ENCODE measurements at regions not wholly inside any gene's neighbourhood (a gene's known extent, or its start where the extent isn't known, plus 50 kb on each side); places are given as distances from the start of the nearest gene placed in this dataset.

DNA sequence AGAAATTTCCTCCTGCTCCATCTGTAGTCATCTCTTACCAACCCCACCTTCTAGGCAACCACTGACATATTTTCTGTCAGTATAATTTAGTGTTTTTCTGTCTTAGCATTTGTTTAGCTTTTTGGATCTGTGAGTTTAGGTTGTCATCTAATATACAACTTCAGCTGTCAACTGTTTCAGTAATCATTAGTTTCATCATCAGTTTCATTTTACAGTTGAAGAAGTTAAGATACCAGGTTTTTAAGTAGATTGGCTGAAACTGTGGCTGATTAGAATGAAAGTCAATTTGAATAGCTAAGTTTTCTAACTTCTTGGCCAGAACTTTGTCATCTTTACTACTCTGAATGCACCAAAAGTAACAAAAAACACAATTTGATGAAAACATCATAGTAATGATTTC lies 1957.3 kb downstream of the NCAM2 start:
- TF ChIP-seq, protein P1, sequence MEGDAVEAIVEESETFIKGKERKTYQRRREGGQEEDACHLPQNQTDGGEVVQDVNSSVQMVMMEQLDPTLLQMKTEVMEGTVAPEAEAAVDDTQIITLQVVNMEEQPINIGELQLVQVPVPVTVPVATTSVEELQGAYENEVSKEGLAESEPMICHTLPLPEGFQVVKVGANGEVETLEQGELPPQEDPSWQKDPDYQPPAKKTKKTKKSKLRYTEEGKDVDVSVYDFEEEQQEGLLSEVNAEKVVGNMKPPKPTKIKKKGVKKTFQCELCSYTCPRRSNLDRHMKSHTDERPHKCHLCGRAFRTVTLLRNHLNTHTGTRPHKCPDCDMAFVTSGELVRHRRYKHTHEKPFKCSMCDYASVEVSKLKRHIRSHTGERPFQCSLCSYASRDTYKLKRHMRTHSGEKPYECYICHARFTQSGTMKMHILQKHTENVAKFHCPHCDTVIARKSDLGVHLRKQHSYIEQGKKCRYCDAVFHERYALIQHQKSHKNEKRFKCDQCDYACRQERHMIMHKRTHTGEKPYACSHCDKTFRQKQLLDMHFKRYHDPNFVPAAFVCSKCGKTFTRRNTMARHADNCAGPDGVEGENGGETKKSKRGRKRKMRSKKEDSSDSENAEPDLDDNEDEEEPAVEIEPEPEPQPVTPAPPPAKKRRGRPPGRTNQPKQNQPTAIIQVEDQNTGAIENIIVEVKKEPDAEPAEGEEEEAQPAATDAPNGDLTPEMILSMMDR (IDR thresholded peaks at IDR 0.05), result no peak
- TF ChIP-seq EZH2phosphoT487 (IDR thresholded peaks at IDR 0.05) (no peak), EZH2 (IDR thresholded peaks at IDR 0.05) (no peak)

Measured in neural progenitor cell (in vitro differentiated cells).